ENCODE measurements at regions not wholly inside any gene's neighbourhood (a gene's known extent, or its start where the extent isn't known, plus 50 kb on each side); places are given as distances from the start of the nearest gene placed in this dataset.

- TF ChIP-seq CTCF (IDR thresholded peaks at IDR 0.05) (no peak), POLR2AphosphoS5 (IDR thresholded peaks at IDR 0.05) (no peak)
These were observed 416.8 kb upstream of the NCAM2 start for GRCh38 chr21:20581361-20581760.
